GM20000 (cell line): ENCODE measurements at regions not wholly inside any gene's neighbourhood (a gene's known extent, or its start where the extent isn't known, plus 50 kb on each side); places are given as distances from the start of the nearest gene placed in this dataset.

ENCODE experiments used
- DNase-seq: peaks from one replicate; pipeline ENCODE4 v3.0.0; 2012; ENCODE audit warnings: low spot score
- TF ChIP-seq, protein P1 (sequence below): IDR thresholded peaks from 2 replicates; pipeline ENCODE4 v1.5.1; 2012; ENCODE audit warnings: mild to moderate bottlenecking, control low read depth; ENCODE audit errors: extremely low read depth, missing control alignments

DNA sequence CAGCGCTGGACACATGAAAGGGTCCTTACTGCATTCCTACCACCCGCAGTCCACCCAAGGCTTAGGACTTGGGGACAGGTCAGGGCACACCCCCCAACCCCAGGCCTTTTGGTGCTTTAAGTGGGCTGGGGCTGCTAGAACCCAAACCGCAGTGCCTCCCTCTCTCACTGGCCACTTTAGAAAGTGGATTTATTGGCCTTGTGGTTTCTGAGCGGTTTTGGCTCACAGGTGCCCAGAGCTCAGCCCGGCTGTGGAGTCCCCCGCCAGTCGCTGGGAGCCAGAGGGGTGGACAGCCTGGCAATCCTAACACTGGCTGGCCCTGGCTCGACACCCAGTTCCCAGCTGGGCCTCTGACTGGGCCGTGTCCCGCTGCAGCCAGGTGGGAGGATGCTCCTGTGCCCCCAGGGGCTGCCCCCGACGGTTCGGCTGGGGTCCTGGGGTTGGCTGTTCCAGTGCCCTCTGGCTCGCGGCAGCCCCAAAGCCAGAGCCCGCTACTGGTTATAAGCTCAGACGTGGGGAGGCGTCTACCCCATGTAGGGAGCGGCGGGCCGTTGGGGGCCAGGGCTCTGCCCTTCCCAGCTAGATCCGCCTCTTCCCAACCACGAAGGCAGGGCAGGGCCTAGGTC lies 65.2 kb upstream of the RNU6ATAC start:
- TF ChIP-seq, protein P1, sequence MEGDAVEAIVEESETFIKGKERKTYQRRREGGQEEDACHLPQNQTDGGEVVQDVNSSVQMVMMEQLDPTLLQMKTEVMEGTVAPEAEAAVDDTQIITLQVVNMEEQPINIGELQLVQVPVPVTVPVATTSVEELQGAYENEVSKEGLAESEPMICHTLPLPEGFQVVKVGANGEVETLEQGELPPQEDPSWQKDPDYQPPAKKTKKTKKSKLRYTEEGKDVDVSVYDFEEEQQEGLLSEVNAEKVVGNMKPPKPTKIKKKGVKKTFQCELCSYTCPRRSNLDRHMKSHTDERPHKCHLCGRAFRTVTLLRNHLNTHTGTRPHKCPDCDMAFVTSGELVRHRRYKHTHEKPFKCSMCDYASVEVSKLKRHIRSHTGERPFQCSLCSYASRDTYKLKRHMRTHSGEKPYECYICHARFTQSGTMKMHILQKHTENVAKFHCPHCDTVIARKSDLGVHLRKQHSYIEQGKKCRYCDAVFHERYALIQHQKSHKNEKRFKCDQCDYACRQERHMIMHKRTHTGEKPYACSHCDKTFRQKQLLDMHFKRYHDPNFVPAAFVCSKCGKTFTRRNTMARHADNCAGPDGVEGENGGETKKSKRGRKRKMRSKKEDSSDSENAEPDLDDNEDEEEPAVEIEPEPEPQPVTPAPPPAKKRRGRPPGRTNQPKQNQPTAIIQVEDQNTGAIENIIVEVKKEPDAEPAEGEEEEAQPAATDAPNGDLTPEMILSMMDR = no peak
- DNase-seq = no peak

DNA sequence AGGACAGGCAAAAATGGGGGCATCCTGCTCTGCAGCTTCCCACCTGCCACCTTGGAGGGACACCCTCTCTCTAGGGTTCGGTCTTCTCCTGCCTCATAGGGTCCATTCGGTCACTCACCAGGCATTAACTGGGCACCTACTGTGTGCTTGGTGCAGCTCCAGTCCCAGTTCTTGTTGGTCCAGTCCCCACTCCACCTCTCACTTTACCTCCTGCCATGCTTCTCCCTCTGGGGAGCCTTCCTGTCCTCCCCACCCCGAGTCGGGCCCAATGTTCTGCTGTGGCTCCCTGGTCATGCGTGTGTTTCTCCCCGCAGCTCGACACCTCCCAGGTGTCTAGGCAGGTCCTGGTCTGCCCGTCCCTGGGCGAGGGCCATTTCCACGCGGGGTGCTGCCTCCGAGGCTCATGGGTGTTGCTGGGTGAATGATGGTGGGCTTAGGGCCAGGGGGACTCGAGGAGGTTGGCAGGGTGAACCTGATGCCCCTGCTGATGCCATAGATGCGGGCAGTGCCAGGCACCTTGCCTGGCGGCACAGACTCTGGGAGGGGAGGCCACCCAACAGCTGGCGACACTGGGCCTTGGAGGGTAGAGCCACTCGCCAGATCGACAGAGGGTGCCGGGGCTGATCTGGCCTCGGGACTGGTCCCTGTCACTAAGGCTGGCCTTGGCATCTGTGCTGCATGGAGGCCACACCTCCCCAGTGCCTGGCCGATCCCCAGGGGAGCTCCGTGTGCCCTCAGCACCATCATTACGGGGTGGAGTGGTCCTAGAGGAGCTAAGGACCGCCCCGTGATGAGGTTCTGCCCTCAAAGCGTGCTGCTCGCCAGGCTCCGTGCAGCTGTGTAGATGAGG lies 66.0 kb upstream of the RNU6ATAC start:
- TF ChIP-seq, protein P1 = no peak
- DNase-seq = no peak

DNA sequence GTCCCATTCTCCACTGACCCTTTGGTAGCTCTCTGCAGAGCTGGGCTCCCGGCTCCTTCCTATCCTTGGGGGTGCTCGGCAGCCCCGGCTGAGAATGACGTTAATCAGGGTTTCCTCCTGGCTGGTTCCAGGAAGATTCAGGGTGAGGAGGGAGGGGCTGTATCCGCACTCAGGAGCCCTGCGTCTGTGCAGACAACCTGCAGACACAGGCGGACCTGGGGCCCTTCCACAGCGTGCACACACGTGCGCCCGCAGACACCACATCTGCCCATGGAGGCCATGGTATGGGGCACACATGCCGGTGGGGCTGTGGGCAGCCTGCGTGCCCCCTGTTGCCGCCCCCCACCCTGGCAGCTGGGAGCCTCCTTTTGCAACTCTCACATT lies 66.6 kb upstream of the RNU6ATAC start:
- no peak for DNase-seq
- TF ChIP-seq, protein P1 = no peak

DNA sequence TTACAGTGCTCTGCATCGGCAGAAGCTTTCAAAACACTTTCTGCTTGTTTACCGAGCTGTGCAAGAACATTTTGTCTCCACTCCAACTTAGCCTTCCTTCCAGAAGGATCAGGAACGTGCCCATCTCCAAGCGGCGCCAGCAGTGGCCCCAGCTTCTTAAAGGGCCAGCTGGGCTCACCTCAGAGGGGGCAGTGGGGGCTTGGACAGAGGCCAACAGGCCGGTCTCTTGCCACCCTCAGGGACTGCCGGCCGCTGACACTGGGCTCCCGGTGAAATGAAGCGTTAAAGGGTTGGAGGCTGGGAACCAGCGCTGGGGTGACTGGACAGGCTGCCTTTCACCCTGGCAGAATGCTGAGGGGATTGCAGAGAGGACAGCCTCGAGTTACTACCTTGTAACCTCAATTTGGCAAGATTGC lies 67.0 kb upstream of the RNU6ATAC start:
- no peak for DNase-seq
- TF ChIP-seq, protein P1 = no peak

DNA sequence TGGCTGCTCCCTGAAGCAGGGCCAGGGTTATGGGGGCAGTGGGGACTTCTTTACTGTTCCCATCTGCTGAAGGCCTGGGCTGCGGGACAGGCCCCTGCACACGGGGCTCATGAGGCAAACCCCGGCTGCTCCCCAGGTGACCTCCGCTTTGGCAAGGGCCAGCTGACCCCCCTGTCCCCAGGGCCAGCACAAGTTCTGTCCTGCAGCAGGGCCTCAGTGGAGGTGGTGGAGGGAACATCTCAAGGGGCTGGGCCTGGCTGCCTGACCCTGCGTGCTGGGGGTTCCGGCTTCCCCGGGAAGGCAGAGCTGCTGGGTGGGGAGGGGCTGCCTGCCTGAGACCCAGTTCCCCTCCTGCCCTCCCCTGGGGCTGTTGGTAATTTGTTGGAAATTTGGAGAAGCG lies 67.4 kb upstream of the RNU6ATAC start:
- TF ChIP-seq, protein P1 = no peak
- DNase-seq = no peak

DNA sequence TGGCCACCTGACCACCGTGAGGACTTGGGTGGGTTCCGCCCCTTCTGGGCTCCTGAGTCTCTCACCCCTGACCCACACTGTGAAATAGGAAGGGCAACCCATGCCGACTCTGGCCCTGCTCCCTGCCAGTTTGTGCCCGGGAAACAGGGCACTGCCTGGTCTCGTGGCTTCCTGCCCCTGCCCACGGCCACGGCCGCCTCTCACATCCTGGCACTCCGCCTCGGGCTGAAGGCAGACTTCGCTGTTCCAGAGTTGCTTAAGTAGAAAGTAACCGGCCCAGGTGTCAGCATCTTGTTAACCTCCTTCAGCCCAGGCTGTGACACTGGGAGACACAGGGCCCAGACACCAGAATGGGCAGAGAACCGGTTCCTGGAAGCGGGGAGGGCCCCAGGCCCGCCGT lies 68.7 kb upstream of the RNU6ATAC start:
- no peak for DNase-seq
- TF ChIP-seq, protein P1 = no peak

DNA sequence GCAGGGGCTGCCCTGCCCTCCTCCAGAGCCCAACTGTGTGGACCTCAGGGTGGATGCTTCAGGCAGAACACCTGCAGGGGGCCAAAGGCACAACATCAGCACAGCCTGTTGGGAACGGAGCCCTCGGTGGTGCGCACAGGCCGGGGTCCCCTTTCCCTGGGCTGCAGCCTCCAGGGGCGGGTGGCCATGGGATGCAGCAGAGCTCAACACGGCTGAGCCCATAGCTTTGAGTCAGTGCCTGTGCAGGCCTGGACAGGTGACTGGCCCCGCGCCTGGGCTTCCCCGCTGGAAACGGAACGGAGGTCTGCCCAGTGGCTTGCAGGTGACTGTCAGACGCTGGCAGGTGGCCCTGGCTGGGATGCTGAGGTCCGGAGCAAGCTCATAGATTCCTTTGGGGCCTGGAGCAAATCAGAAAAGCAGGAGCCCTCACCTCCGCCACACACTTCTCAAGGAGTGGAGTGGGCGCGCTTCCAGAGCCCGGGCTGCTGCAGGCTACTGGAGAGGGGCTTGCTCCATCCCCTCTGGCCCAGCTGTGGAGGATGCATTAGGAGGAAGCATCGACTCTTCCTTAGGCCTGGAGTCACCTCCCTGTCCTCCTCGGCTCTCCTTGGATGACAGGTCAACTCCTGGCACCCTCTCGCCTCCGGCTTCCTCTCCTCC lies 69.8 kb upstream of the RNU6ATAC start:
- TF ChIP-seq, protein P1 = no peak
- DNase-seq = no peak
